Erythroblast (primary cell): ENCODE measurements at regions not wholly inside any gene's neighbourhood (a gene's known extent, or its start where the extent isn't known, plus 50 kb on each side); places are given as distances from the start of the nearest gene placed in this dataset.

Experiments
- DNase-seq, 2 experiments: peaks; one replicate each; lab custom pipeline; 2025; lab: John Stamatoyannopoulos, UW
- GATA1 ChIP-seq: IDR thresholded peaks from 2 replicates; pipeline ENCODE4 v1.6.1; 2011; ENCODE audit warnings: low read depth, mild to moderate bottlenecking, control low read depth, low read length, moderate library complexity
- POLR2A ChIP-seq: IDR thresholded peaks from 2 replicates; pipeline ENCODE4 v1.6.1; 2011; ENCODE audit warnings: mild to moderate bottlenecking, low read length

GRCh38 chr4:8754634-8755589 lies 116.7 kb downstream of the HMX1 start:
- no peak for DNase-seq
- no peak for TF ChIP-seq POLR2A
- no peak for TF ChIP-seq GATA1

- no peak for DNase-seq
- TF ChIP-seq POLR2A = no peak
- no peak for TF ChIP-seq GATA1
Observed at GRCh38 chr4:8748236-8748575, 123.4 kb downstream of the HMX1 start.

- no peak for TF ChIP-seq POLR2A
- TF ChIP-seq GATA1 = no peak
- DNase-seq = no peak
Observed at GRCh38 chr4:8747467-8748235, 124.0 kb downstream of the HMX1 start.

- no peak for DNase-seq
- TF ChIP-seq POLR2A (no peak), GATA1 (no peak)
Observed at GRCh38 chr4:8746523-8747466, 124.8 kb downstream of the HMX1 start.

- no peak for TF ChIP-seq GATA1
- DNase-seq = no peak
Observed at GRCh38 chr4:8745826-8746225, 125.8 kb downstream of the HMX1 start.

- DNase-seq = no peak
- TF ChIP-seq GATA1 = no peak
- no peak for TF ChIP-seq POLR2A
Observed at GRCh38 chr4:8745005-8745790, 126.4 kb downstream of the HMX1 start.

GRCh38 chr4:8744083-8744805 lies 127.4 kb downstream of the HMX1 start:
- TF ChIP-seq POLR2A (no peak), GATA1 (no peak)
- DNase-seq = no peak

GRCh38 chr4:8742546-8742945 lies 129.1 kb downstream of the HMX1 start:
- DNase-seq = no peak
- TF ChIP-seq POLR2A (no peak), GATA1 (no peak)

GRCh38 chr4:8741513-8742226 lies 130.0 kb downstream of the HMX1 start:
- no peak for DNase-seq
- TF ChIP-seq POLR2A (no peak), GATA1 (no peak)

- TF ChIP-seq POLR2A (no peak), GATA1 (no peak)
Observed at GRCh38 chr4:8740666-8741395, 130.8 kb downstream of the HMX1 start.

GRCh38 chr4:8739820-8740665 lies 131.6 kb downstream of the HMX1 start:
- DNase-seq = no peak
- TF ChIP-seq POLR2A = no peak

More at GRCh38 chr4:8740666-8741395, 130.8 kb downstream of the HMX1 start:
- no peak for DNase-seq
